ENCODE measurements at regions not wholly inside any gene's neighbourhood (a gene's known extent, or its start where the extent isn't known, plus 50 kb on each side); places are given as distances from the start of the nearest gene placed in this dataset.

DNA sequence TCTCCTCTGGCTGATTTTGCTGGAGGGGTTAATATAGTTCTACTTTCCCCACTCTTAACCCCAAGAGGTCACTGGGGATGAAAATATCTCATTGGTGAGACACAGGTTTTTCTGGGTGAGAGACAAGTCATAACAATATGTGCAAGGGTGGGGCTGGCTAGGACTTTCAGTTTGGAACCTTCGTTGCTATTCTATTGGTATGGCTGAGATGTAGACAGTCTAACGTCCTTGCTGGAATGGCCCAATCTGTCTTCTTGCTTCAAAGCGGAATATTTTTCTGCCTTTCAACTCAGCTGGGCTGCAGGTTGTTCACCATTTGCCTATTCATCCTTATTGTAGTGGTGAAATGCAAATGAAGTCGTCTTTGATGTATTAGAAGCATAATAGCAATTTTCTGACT is 267.3 kb upstream of the MKI67 start:
- CTCF ChIA-PET, result no interaction called here
- H3K4me3 ChIP-seq (ENCODE audit: low read depth, low read length), result no peak overlapping the region
- TF ChIP-seq, protein P1, sequence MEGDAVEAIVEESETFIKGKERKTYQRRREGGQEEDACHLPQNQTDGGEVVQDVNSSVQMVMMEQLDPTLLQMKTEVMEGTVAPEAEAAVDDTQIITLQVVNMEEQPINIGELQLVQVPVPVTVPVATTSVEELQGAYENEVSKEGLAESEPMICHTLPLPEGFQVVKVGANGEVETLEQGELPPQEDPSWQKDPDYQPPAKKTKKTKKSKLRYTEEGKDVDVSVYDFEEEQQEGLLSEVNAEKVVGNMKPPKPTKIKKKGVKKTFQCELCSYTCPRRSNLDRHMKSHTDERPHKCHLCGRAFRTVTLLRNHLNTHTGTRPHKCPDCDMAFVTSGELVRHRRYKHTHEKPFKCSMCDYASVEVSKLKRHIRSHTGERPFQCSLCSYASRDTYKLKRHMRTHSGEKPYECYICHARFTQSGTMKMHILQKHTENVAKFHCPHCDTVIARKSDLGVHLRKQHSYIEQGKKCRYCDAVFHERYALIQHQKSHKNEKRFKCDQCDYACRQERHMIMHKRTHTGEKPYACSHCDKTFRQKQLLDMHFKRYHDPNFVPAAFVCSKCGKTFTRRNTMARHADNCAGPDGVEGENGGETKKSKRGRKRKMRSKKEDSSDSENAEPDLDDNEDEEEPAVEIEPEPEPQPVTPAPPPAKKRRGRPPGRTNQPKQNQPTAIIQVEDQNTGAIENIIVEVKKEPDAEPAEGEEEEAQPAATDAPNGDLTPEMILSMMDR (IDR thresholded peaks at IDR 0.05; ENCODE audit: insufficient read depth, low read length, missing control alignments), result no peak
- no peak for DNase-seq (ENCODE audit: low read depth, low spot score)
- POLR2A ChIA-PET, result no interaction called here

DNA sequence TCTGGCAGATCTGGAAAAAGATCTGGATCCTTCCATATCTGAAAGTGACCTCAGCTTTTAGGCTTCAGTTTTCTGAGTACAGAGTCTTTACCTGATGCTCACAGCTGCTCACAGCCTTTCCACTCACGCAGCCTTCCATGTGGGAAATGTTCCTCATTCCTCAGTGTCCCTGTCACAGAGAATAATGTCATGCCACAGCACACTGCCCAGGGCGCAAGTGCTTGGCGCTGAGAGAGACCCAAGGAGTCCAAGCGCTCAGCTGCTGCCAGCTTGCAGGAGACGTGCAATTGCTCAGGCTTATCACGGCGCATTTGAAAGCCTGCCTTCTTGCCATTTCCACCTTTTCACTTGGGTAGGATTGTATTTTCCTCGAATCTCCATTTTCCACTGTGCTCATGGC is 271.9 kb upstream of the MKI67 start:
- TF ChIP-seq, protein P1 (IDR thresholded peaks at IDR 0.05; ENCODE audit: insufficient read depth, low read length, missing control alignments), result no peak

DNA sequence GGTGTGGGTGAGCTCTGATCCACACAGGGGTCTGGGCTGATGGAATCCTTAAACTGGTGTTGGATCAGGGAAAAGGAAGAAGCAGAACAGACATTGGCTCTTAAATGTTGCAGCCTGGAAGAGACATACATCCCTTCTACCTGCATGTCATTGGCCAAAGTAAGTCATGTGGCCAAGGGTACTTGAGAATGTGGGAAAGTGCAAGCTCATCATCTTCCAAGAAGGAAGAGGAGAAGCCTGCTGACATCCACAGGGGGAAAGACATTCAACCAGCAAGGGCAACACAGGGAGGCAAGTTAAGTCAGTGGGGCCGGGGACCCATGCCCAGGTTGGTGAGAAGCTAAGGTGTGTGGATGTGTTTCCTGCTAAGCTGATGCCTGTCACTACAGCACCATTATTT is 272.8 kb upstream of the MKI67 start:
- no peak overlapping the region for H3K4me3 ChIP-seq (ENCODE audit: low read depth, low read length)
- no peak for DNase-seq (ENCODE audit: low read depth, low spot score)
- CTCF ChIA-PET, result no interaction called here
- POLR2A ChIA-PET, result no interaction called here
- TF ChIP-seq, protein P1 (IDR thresholded peaks at IDR 0.05; ENCODE audit: insufficient read depth, low read length, missing control alignments), result no peak

More for the DNA sequence above, 271.9 kb upstream of the MKI67 start:
- no peak for DNase-seq (ENCODE audit: low read depth, low spot score)
- ChIA-PET POLR2A (no interaction called here), CTCF (no interaction called here)
- no peak overlapping the region for H3K4me3 ChIP-seq (ENCODE audit: low read depth, low read length)

DNA sequence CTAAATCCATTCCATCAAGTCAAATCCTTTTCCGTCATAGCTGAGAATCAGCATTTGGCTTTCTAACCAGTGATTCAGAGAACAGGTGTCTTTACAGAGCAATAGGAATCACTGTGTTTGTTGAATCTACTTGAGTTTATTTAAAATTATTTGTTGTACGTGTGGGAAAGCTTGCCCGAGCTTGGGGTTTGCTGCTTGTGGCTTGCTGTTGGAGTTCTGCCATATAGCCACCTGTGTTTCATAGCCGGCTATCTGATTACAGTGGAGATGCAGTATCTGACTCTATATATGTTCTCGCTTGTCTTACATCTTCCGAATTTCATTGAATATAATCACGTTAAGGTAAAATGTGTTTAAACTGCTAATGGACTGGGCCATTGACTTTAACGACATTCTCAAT is 274.3 kb upstream of the MKI67 start:
- no peak for DNase-seq (ENCODE audit: low read depth, low spot score)
- TF ChIP-seq, protein P1 (IDR thresholded peaks at IDR 0.05; ENCODE audit: insufficient read depth, low read length, missing control alignments), result no peak
- H3K4me3 ChIP-seq (ENCODE audit: low read depth, low read length), result no peak overlapping the region
- POLR2A ChIA-PET, result no interaction called here
- CTCF ChIA-PET, result no interaction called here

DNA sequence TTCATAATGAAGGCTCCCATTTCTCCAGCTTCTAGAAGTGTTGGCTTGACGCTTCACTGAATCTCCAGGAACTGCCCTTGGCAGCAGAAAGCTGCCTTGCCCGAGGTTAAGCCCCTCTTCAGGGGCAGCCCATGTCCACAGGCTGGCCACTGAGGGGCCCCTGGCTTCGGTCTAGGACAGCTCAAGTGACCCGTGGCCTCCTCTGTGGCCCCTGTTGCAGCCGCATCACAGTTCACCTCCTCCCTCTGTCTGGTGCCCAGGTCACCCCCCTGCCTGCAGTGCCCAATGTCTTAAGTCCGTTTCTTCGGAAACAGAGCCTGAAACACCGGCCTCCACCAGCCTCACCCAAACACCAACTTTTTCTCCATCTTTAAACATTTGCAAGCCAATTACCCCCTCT is 279.2 kb upstream of the MKI67 start:
- DNase-seq (ENCODE audit: low read depth, low spot score), result no peak
- ChIA-PET CTCF (no interaction called here), POLR2A (no interaction called here)
- H3K4me3 ChIP-seq (ENCODE audit: low read depth, low read length), result no peak overlapping the region
- TF ChIP-seq, protein P1 (IDR thresholded peaks at IDR 0.05; ENCODE audit: insufficient read depth, low read length, missing control alignments), result no peak

DNA sequence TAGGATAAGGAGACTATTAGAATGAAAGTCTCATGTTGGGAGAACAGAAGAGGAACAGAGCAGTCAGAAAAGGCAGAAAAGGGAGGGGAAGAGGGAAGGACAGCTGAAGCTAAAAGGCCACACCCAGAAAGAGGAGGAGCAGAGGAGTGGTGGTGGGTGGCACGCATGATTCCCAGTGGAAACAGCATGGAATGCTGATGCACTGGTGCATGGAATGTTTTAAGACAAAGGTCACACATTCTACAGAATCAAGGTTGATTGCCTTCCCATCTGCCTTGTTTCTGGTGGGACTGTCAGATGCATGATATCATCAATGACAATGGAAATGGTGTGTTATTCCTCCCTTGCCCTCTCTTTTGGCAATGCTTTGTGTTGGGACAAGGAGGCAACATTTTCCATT is 285.4 kb upstream of the MKI67 start:
- DNase-seq (ENCODE audit: low read depth, low spot score), result no peak
- CTCF ChIA-PET, result no interaction called here
- no peak overlapping the region for H3K4me3 ChIP-seq (ENCODE audit: low read depth, low read length)
- POLR2A ChIA-PET, result no interaction called here
- TF ChIP-seq, protein P1 (IDR thresholded peaks at IDR 0.05; ENCODE audit: insufficient read depth, low read length, missing control alignments), result no peak
